HG03342 (cell line): ENCODE measurements at regions not wholly inside any gene's neighbourhood (a gene's known extent, or its start where the extent isn't known, plus 50 kb on each side); places are given as distances from the start of the nearest gene placed in this dataset.

ENCODE experiments used
- ATAC-seq: cut with Tn5 transposase; IDR thresholded peaks from one replicate; pipeline ENCODE4 v1.9.1; 2021; ENCODE audit warnings: mild to moderate bottlenecking, moderate library complexity; ENCODE audit not compliant: unreplicated experiment

DNA sequence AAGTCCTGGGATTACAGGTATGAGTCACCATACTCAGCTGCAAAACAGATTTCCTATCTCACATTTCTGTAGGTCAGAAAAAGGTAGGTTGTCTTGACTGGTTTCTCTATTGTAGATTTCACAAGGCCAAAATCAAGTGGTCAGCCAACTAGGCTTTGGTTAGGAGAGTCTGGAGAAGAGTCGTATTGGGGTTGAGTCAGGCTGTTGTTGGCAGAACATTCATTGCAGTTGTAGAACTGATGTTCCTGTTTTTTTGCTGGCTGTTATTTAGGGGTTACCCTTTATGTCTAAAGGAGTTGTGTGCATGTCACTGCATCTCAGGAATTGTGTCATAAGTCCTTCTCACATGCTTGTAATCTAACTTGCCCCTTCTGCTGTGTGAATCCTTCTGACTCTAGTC is 814.2 kb upstream of the GRAMD2B start:
- ATAC-seq: no peak

DNA sequence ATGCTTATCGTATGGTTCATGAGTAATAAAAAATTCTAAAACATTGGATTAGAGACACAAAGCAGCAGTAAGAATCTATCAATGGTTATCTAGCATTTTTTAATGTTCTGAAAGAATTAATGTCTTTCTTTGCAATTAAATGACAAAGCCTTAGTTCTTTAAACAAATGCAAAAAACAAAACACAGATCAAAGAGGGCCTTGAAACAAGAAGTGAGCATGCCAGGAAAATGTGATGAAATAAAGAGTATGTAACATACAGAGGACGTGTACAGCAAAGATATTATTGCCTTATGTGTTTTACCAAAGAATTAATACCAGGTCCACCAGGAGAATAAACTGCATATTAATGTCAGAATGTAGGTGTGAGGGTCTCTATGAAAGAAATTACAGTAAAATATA is 812.3 kb upstream of the GRAMD2B start:
- no peak for ATAC-seq

DNA sequence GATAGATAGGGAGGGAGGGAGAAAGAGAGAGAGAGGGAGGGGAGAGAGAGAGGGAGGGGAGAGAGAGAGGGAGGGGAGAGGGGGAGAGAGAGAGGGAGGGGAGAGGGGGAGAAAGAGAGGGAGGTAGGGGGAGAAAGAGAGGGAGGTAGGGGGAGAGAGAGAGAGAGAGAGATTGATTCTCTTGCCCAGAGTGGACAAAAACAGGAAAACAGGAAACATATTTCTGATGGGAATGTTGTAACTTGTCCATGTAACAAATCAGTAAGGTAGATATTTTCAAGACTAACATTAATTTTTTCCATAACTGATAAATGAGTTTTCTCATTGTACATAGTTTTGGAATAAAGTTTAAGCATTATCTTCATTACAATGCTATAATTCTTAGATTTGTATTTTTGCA is 811.7 kb upstream of the GRAMD2B start:
- no peak for ATAC-seq

DNA sequence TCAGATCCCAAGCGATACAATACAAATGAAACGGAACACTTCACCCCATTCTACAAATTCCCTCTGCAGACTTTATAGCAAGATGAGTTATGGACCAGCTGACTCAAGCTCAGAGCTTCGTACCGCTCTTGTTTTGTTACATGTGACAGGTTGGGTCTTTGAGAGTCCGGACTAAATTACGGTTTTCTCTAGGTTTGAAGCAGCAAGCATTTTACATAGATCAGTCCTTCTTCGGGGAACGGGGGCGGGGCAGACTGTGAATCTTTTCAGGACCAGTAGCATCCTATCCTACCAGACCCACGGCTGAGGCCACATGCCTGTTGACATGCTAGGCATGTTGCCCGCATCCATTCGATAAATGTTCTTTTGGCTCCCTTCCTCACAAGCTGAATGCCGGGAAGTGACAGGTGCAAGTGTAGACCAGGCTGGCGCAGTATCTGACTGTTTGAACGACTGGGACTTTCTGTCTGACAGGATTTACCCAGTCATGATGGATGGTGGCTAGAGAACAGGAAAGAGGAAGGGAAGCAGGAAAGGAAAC is 811.0 kb upstream of the GRAMD2B start:
- ATAC-seq: no peak

DNA sequence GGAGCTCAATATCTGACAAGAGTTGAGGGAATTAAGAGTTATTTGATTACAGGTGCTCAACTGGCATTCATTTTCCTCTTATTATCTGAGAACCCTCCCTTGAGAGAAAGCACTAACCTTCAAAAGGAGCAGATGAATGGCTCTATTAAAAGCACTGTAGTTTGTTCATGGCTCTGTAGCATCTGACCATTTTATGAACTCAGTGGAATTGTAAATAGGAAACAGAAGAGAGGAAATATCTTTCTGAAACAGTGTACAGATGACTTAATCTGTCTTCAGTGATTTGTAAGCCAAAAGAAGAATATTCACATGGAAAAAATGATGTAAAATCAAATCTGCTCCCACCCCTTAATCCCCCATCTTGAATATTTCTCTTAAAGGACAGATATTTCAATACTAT is 810.4 kb upstream of the GRAMD2B start:
- ATAC-seq: no peak

DNA sequence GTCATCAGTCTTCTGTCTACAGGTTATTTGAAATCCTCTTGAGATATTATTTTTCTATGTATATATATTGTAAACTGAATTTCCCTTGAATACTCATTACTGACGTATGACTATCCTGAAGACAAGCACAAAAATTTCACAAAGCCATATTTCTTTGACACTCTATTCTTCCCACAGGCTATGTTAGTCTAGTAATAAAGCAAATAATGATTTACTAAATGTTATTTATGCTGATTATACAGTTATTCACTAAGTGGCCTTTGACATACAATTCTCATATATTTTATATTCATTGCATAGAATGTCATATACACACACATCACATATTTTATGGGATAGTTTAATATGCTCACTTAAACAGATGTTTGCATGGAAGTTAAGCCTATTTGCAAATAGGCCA is 793.0 kb upstream of the GRAMD2B start:
- ATAC-seq: no peak

DNA sequence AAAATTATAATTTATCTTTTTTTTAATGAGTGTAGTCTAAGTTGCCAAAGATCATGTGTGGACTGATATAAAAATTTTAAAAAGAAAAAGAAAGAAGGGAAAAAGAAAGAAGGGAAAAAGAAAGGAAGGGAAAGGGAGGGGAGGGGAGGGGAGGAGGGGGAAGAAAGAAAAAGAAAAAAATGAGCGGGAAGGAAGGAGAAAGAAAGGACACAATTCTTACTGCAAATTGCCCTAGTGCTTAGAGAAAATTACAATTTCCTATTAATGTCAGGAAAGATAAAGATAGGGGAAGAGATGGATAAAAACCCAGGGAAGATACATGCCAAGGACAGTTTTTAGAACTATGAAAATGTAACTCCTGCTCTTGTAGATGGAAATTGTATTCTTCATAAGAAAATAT is 789.7 kb upstream of the GRAMD2B start:
- no peak for ATAC-seq

DNA sequence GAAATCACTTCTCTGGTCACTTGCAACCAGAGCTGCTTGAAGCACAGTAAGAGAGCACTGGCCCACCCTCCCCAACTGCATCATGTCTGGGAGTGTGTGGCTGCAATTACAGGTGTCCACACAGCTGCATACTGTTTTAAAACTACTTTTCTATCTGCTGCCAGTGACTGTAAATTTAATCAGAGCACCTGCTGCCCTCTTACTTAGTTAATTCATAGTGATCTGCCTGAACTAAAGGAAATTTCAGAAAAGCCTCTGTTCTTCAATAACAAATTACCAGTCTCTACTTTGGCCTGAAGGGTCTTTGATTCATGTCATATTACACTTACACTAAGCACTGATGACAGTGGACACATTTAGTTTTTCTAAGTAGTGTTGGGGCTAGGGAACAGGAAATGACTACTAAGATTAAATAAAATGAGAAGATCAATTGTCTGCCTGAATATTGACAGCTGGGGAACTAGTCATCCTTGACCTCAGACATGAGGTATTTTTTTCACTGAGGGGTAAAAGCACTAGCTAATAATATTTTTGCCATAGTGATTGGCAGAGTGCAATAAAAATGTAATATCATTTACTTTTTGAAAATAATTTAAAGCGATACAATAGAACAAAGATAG is 788.9 kb upstream of the GRAMD2B start:
- ATAC-seq: no peak

DNA sequence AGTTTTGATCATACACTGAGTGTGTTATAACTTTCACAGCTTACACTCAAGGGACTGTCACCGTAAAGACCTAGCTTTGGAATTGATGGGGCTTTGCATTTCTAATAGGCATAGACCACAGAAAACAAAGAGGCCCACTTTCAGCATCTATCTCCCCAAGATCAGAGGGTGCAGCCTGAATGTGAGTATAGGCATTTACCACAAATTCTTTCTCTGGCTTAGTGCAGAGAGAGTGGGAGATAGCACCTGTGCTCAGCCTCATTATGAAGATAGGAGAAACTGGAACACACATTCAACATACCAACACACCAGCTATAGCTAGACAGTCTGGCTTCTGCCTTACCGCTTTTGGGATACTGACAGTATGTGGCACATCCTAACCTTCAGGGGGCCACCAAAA is 783.4 kb upstream of the GRAMD2B start:
- ATAC-seq: no peak

DNA sequence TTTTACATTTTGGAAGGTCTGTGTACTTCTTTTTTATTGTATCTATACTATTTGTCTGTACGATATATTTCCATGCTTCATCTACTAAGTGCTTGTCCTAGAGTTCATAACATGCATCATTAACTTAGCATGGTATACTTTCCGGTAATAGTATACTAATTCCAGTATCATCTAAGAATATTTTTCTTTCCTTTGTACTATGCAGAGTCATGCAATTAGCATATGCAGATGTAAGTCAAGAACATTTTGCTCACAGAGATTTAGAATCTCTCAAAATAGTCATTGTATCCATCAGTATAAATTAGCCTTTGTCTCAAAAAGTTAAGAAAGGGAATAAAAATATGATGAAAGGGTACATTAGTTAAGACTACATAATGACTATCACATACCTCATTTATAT is 770.4 kb upstream of the GRAMD2B start:
- ATAC-seq: no peak

DNA sequence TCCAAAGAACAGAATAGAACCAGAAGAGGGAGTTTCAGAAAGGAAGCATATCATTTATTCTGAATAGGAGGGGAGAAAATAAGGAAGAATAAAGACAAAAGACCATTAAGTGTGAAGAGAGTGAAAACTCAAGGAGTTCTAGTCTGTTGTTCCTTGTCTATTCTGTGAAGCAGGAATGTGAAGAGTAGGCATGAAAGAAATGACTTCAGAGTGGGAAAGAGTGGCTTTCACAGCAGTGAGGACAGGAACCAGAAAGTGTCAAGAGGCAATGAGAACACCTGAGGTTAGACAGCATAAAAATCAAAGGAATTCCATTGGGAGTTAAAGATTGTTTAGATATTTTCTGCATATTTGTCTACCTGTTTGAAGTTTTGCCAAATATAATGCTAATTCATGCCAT is 768.8 kb upstream of the GRAMD2B start:
- no peak for ATAC-seq

DNA sequence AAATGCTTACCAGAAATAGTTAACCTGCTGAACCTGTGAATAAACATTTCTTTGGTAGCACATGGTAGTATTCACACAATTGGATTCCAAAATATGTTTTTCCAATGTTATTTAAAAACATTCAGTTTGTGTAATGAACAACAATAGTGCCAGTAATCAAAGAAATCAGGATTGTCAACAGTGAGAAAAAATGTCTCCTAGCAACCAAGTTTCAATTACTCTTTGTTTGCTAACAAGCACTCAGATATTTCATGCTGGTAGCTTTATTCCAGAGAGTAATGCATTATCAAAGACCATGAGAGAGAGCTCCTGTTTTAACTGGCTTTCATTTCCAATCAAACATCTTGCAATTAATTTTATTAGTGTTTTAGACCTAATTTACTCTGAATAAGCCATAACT is 768.1 kb upstream of the GRAMD2B start:
- ATAC-seq: no peak

DNA sequence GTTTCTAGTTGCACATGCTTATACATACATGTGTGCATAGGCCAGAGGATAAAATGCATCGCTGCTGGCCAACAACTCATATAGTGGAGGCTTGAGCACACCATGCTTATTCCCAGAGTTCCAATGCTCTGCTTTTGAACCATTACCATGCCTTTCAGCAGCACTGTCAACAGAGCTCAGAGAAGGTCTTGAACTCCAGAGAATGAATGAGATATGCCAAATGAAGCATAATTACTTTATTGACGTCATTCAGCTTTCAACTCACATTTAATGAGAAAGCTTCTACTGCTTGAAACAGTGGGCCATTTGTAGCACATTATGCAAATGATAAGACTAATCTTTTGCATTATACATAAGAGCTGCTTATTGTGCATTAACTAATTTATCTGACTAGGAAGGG is 765.3 kb upstream of the GRAMD2B start:
- no peak for ATAC-seq

DNA sequence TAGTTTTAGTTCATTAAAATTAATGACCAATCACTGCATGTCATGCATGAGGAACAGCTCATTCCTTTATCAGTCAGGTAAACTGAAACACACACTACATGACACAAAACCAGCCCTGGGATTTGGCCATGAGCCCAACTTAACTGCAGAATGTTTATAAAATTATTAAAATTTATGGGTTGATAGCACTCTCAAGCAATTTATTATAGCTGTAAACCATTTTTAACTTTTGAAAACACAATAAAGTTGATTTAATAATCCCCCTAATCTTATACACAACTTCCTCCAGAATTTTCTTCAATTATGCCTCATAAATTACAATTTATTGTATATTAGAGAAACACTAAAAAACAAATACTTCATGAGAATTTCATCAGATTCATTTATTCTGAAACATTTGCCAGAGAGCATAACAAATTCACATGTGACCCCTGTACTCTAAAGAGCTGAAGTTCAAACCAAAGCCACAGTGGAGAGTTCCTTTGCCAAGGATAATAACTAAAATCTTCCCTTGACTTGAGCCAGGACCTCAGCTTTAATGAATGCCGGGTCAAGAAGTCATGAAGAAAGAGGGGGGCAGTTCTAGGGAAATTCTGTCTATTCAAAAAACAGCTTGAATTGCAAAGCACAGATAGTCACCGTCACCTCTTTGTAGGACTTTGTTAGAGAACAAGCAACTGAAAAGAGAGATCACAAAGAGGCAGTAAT is 763.7 kb upstream of the GRAMD2B start:
- ATAC-seq: no peak

DNA sequence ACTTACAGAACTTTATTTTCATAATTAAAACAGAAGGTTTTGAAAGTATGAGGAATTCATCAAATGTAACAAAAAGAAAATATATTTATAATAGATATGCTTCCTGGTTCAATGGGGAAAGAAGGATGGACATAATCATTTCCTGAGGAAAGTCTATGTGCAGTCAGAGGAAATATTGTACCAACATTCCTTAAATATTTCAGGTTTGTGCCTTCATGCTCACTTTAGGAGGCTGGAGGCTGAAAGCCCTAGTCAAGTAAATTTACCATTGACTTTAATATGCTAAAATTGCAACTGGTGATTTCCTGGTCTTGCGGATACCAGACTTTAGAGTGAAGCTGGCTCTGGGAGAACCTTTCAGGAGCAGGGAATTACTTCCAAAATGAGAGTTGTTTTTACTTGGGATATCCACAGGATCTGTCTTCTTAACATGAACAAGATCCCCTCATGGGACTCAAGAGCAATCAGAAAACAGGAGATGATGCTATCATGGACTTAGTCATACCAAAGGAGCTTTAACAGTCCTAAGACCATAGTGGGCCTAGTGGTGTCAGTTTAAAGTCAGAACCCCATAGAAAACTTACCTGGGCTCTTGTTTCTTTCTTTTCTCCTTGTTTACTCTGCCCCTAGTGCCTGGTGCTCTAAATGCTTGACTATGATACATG is 762.8 kb upstream of the GRAMD2B start:
- no peak for ATAC-seq

DNA sequence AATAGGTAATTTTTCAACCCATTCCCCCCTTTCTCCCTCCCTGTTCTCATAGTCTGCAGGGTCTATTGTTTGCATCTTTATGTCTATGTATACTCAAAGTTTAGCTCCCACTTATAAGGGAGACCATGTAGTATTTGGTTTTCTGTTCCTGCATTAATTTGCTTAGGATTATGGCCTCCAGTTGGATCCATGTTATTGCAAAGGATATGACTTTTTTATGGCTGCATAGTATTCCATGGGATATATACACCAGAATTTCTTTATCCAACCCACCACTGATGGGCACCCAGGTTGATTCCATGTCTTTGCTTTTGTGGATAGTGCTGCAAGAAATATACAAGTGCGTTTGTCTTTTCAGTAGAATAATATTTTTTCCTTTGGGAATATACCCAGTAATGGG is 761.6 kb upstream of the GRAMD2B start:
- ATAC-seq: no peak

DNA sequence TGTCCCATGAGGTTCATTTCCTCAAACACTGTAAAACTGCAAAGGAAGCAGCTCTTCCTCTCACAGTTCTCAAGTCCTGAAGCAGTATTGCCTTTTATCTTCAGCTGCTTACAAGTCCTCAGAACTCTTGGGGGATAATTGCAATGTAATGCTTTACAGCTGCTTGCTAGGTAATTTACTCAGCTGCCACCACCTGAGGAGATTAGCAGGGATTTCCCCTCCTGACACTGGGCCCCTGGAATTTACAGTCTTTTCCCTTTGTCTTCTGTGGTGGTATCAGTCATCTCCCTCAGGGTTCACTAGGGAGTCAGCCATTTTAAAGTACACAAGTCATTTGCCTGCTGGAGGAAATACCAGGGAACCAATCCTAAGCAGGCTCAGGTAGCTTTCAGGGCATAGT is 754.3 kb upstream of the GRAMD2B start:
- ATAC-seq: no peak

DNA sequence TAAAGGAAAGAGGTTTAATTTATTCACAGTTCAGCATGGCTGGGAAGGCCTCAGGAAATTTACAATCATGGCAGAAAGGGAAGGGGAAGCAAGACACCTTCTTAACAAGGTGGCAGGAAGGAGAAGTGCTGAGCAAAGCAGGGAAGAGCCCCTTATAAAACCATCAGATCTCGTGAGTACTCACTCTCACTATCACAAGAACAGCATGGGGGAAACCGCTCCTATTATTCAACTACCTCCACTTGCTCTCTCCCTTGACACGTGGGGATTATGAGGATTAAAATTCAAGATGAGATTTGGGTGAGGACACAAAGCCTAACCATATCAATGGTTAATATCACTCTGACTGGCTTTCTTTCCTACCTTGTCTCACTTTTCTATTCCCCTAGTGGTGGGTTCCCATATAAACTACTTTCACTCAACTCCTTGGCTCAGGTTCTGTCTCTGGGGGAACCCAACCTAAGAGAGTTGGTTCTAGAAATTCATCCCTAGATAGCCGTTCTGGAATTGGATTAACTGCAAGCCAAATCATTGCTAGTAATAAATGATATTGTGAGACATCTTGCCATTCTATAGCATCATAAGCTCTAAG is 749.8 kb upstream of the GRAMD2B start:
- no peak for ATAC-seq

DNA sequence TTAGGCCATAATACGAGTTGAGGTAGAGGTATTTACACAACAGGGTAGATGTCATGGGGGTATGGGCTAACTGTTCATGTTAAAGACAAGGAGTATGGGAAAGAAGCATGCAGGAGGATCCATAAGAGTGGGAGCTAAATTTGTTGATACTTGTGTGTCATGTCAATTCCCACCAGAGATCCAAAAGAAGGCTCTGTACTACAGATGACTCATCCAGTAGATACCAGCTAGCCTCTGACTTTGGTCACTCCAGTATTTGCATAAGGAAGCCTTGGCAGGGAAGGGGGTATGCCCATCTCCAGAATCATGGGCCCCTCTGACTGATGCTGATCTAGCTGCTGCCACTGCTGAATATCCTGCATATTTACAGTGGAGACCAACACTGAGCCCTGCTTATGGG is 743.7 kb upstream of the GRAMD2B start:
- no peak for ATAC-seq

DNA sequence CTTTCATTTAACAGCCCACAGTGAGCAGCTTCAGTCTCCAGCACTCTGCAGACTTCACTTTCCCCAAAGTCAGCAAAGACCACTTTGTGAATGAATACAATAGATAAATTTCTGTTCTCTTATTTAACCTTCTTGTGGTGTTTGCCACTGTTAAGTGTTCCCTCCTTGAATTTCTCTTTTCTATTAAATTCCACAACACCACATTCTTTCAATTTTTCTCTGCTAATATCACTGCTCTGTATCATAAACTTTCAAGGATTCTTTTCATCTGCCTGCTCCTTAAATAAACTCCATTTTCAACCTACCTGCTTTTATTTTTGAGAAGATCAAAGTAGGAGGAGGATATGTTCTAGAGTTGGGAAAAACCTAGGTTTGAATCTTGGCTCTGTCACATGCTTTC is 739.5 kb upstream of the GRAMD2B start:
- no peak for ATAC-seq

DNA sequence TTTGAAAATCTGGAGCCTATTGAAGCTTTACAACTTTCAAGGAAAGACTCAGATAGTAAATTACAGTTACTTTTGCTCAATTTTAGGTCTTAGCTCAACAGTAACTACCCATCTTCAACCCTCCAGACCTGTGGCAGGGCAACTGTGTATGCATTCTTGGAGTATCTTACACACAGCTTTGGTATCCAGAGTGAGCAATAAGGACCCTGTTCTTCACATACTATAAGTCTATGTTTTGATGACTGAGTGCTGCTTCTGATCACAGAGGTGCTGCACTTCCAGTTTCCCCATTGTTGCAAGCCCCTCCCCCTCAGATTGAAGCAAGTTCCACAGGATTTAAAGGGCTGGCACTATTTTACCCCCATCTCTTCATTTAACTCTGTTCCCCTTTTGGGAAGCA is 737.4 kb upstream of the GRAMD2B start:
- ATAC-seq: no peak
